HT1080 (cell line): ENCODE measurements at regions not wholly inside any gene's neighbourhood (a gene's known extent, or its start where the extent isn't known, plus 50 kb on each side); places are given as distances from the start of the nearest gene placed in this dataset.

Experiments used
- DNase-seq: peaks from one replicate; pipeline ENCODE4 v3.0.0-alpha.2; 2015; ENCODE audit warnings: low read depth

DNA sequence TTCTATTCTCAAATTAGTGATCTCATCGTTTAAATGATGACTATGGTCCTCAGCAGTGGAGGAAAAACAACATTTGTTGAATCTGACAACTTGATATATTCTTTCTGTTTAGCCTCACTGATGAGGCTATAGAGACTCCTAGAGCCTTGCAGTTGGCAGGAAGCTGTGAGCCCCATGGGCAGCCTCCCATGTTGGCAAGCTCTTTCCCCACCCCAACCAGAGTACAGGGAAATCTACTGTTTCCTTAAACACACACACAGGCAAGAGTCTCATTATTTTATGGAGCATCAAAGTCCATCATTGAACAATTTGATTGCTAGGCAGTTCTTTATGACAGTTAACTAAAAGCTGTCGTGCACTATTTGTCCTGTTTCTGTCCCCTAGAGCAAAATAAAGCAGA, 498.2 kb upstream of the CITED2 start:
- no peak for DNase-seq

DNA sequence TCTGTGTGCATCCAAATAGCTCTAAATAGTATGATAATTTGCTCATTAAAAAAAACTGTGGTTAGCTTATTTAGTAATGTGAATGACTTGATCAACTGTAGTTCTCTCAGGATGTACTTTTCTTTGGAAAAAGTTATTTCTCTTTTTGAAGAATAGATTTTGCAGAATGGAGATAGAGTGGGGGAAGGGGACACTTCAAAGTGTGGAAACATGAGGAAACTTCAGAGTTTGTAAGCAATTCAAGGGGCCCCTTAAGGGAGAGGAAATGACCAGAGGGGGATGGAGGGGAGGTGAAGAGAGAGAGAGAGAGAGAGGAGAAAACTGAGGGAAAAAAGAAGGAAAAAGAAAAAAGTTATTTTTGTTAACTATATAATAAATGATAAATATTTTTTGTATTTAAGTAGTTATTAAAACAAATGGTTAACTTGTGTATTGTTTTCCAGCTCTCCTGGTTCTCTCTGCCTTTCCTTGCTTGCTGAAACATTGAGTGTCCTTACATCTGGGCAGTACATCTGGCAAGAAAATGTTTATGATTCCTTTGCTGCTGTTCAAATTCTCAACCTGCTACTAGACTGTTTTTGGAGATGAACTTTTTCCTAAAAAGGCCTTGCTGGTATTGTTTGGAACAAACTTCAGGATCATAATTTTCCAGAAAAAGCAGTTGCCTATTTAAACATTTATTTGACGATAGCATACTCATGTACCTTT, 497.5 kb upstream of the CITED2 start:
- DNase-seq: no peak

DNA sequence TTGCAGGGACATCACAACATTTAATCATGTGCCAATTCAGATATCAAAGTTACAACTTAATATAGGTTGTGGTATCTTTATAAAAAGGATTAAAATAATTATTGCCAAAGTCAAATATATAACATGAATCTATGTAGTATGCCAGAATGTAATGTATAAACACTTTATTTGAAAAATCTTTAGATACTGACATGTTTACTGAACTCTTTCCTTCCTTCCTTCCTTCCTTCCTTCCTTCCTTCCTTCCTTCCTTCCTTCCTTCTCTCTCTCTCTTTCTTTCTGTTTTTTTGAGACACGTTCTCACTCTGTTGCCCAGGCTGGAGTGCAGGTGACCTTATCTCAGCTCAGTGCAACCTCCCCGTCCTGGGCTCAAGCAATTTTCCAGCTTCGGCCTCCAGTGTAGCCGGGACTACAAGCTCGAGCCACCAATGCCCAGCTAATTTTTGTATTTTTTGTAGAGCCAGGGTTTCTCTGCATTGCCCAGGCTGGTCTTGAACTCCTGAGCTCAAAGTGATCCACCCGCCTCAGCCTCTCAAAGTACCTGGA, 496.8 kb upstream of the CITED2 start:
- no peak for DNase-seq

DNA sequence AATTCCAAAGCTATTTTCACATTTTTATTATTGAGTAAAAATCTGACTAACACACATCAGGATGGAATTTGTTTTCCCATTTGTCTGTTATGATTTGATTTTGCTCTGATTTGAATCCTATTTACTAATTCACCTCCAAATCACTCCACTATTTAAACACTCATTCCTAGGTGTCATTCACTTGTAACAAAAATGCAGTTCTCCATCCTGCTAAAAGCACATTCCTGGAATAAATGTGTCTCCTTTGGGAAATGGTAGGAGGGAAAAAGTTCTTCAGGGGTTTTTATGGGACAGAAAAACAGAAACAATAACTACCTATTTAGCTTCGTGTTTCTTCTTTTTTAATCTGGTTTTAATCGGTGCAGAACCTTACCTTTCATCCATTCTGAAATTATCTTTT, 494.1 kb upstream of the CITED2 start:
- DNase-seq: no peak

DNA sequence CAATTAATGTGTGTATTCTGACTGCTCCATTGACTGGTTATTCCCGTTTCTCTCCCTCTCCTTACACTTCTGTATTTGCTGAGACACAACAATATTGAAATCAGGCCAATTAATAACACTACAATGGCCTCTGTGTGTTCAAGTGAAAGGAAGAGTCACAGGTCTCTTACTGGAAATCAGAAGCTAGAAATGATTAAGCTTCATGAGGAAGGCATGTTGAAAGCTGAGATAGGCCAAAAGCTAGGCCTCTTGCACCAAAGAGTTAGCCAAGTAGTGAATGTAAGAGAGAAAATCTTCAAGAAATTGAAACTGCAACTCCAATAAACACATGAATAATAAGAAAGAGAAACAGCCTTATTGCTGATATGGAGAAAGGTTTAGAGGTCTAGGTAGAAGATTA, 489.5 kb upstream of the CITED2 start:
- no peak for DNase-seq

DNA sequence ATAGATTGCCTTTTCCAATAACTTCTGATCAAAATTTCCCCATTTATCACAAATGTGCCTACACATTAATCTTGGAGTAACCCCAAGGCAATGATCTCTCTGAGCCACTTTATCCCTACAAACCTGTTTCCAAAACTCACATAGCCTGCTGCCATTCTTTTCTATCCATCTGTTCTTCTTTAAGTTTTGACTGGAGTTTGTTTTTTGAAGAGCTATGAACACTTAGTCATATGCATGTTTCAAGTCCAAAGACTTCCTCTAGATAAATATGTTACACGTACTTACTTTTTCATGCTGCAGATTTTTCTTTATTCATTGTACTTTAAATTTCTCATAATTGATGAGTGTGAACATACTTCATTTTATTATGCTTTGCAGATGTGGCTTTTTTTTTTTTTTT, 488.9 kb upstream of the CITED2 start:
- no peak for DNase-seq

DNA sequence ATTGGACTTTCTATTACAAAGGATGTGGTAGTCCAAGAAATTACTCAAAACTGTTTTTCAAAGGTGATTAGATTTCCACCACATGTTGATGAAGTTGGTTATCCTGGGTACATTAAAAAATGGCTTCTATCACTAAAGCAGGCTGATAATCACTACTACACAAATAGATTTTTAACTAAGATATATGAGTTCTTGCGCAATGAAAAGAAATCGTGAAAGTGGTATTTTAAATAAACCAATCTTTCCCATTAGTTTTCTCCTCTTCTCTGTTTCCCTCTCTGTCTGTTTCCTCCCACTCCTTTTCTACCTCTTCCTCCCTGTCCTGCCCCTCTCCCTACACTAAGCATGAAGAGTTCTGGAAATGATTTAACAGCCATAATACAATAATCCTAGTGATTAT, 487.9 kb upstream of the CITED2 start:
- no peak for DNase-seq

DNA sequence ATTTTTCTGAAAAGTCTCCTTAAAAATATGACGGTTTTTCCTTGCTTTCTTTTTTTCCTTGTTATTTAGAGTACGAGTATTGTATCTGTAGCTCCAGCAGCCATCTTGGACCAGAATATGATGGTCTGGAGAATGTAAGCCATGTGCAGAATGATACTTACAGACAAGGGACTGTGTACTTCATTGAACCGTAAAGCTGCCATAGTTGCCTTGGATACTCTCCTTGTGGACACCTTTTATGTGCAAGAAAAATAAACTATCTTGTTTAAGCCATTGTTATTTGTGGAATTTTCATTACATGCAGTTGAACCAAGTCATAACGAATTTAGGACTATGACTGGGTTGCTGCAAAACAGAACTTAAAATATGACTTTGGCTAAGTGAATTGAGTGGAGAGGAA, 485.8 kb upstream of the CITED2 start:
- DNase-seq: no peak

DNA sequence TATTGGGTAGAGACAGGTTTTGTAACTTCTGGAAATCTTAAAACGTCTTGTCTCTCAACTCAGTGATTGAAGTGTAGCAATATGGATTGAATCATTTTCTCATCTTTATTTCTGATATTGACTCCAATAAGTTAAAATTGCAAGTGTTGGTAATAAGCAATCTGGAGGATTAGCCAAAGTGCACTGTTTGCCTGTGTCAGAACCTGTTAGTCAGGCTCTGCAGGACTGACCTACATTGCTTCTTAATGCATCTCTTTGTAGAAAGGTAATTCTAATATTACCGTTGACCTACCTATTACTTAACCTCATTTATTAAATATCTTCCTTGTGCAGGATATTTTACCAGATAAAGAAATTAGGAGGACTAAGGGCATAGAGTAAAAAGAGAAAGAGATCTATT, 484.0 kb upstream of the CITED2 start:
- DNase-seq: no peak

DNA sequence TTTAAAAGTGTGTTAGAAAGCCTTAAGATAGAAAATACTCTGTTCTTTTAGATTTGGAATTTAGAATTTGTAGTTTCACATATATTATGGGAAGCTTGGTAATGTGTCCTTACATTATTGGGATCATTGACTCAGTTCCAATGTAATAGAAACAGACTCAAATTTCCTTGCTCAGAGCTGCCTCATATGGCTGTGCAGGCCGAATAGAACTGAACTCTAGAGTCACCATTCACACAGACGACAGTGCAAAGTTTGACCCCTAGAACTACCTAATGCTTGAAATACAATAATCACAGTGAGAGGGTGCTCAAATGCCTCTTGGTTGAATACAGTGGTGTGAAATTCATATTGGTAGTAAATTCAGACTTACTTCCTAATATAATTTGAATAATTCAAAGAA, 482.7 kb upstream of the CITED2 start:
- DNase-seq: no peak

DNA sequence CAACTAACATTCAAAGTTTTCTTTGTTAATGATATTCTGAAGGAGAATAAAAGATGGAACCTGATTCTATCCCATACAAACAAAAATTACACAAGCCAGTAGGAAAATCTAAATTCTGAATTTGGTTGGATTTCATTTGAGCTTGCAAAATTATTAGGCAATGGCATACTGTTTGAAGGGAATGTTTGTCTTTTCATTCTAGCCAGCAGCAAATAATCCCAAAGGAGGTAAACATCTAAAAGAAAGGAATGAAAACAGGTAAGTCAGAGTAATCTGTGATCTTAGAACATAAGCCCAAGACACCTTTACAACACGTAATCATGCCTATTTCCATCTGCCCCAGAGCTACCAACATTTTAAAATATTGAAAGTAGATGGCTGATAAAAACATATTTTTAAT, 482.1 kb upstream of the CITED2 start:
- DNase-seq: no peak

DNA sequence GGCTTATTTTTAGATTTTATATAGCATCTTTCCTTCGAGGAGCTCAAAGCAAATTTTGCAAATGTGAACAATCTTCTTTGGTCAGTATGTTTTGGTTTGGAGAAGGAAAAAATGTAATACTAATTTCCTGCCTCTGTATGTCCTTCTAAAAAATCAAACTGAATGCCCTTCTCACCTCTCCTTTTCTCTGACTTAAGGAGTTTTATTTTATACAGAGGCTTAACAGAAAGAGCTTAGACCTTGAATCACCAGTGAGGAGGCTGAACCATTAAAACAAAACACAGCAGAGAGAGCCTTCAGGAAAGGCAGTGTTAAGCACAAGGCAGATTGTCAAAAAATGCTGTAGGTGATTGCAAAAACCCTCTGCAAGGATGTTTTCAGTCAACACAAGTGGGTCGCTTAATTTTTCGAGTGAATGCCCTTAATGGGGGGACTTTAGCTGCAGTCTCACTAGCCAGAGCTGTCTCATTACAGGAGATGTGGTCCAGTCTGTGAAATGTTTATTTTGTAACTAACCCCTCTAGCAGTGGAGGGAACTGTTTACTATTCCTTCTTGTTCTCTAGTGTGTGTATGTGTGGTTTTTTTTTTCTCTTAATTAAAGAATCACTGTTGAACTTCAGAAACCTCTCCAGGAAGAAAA, 481.3 kb upstream of the CITED2 start:
- no peak for DNase-seq

DNA sequence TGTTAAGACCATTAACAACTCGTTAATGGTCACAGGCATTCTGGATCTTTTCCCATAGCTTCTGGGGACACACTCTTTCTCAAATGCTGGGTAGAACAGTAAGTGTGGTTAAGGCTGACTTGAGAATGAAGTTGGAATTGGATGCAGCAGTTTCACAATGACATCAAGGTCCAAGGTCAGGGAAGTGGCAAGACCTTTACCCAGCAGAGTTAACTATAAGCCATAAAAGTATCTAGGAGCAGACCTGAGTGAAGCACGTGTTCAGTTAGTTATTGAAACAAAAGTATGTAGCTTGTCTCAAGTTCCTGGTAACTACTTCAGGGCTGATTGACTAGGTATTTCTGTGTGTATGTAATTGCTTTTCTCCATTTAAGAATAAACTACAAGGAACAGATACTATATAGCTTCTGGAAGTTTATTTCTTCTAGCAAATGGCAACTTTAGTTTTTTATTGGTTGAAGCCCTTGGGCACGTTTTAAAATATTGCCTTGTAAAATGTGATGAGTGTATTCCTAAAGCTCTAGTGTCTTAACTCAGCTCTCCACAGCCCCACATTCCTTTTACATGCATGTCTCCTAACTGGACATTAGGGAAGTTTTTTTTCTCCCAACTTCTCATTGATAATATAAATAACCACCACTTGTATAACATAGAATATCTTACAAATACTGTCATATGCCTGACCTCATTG, 479.0 kb upstream of the CITED2 start:
- DNase-seq: no peak

DNA sequence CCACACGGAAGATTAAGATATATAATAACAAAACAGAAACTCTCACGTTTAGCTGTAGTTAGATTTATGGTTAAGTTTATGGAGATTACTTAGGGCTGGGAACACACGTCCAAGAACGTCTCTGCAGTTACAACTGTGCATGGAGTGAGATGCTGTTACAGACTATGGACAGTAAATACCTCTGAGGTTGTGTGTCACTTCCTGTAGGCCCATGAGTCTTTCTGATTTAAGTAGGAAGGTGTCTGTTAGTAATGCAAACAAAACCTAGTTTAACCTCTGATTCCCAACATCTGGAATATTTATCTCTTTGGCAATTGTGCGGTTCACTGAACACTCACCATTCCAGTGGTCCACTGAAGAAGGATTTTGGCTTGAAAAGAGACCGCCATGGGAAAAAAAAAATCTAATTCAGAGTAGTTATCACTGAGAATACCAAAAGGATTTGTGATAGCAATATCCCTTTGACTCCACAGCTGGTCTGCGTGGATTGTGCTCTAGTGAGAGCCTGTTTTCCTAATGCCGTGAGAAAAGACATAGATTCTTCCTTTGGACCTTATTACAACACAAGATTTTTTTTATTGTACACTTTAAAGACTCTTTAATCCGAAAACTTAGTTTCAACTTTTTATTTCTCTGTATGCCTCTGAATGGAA, 478.2 kb upstream of the CITED2 start:
- peak; percentile 74 for DNase-seq

DNA sequence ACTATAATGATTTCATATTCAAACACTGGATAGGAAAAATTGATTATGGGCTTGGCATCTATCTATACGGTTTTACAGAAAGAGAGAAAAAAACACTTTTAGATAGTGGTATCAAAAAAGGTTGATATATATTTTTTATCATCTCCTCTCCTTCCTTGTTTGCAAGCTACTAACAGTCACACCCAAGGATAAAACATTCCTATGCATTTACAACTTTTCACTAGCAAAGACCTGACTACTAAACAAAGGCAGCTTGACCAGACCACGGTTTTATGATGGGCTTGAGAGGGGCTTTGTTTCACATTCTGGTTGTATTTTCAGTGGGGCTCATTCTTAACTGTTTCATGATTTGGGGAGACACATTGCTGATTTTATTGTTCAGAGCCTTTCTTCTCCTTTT, 477.6 kb upstream of the CITED2 start:
- no peak for DNase-seq

DNA sequence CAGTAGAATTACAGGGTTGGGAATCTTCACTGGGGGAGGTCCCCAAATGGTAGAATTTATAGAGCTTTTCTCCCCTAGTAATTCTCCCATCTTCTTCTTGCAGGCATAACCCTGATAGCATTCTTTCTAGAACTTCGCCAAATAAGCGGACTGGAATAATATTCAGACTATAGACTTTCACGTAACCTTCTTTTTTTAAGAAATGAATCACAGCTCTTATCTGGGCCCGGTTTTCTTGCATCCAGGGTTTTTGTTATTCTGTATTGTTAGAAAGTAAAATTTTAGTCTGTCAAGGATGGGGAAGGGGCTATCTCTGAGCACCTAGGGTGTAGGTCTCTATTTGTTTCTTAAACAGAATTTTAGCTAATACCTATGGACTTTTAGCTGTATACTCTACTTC, 476.8 kb upstream of the CITED2 start:
- no peak for DNase-seq

DNA sequence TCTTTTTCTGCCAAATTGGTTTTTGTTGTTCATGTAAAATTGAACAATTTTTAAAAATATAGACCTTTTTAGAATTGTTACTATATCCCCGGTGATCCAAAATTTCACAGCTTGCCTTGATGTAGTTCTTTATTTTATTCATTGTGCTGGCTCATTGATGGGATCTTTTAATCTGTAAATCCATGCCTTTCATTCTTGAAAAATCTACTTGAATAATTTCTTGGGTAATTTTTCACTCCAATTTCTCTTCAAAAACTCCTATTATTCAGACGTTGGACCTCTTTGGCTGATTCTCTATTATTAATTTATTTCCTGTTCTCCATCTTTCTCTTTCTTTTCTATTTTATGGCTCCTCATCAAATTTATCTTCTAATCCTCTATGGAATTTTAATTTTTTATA, 476.1 kb upstream of the CITED2 start:
- no peak for DNase-seq

DNA sequence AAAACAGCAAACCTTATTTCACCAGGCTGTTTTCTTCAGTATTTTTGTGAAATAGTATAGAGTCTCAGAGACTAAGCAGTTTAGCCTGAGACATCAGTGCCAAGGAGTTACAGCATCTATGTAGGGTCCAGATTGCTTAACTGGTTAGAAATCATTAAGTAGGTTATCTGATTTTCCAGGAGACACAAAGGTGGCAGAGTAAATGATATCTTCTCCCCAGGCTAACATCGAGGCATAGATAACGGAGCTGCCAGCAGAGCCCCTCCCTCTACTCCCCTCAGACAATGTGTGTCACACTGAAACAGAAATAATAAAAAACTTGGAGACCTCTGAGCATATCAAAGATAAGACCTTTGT, 473.0 kb upstream of the CITED2 start:
- no peak for DNase-seq

DNA sequence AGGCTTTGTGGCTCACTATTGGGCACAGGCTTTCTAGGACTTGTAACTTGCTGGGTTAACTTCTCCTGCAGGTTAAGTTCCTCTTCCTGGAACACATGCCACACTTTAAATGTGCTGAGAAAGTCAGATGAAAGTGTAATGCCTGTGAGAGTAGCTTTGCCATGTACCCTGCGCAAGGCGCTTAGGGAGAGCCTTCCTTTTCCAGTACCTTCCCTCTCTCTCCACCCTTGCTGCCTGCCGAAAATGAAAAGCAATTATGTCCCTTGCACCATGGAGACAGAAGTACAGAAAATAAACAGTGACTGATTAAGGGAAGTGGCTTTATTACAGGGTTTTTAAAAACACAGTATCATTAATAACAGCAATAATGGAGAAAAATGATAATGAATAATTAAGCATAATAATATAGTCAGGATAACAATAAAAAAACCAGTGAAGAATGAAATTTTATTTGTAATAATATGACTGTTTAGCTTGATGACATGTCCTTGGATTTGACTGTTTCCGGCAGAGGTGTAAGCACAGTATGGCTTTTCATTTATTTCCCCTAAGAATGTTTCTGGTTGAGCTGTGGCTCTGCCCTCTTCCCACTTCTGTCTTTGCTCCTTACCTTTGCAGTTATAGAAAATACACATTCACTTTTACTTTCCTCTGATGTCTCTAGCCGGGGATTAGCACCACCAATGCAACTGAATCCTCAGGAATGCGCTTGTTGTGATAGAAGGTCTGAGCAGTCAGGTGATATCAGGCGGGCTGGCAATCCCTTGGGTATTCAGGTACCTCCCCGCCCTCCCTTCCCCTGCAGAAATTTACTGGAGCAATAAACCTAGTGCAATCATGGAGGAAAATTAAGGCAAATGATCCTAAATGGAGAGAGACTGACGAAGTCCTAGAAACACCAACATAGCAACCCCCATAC, 472.3 kb upstream of the CITED2 start:
- no peak for DNase-seq

DNA sequence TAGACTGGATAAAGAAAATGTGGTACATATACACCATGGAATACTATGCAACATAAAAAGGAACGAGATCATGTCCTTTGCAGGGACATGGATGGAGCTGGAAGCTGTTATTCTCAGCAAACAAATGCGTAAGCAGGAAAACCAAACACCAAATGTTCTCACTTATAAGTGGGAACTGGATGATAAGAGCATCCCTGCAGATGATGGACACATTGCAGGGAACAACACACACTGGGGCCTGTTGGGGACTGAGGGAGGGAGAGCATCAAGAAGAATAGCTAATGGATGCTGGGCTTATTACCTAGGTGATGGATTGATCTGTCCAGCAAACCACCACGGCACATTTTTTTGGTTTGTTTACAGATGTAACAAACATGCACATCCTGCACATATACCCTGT, 470.5 kb upstream of the CITED2 start:
- no peak for DNase-seq

DNA sequence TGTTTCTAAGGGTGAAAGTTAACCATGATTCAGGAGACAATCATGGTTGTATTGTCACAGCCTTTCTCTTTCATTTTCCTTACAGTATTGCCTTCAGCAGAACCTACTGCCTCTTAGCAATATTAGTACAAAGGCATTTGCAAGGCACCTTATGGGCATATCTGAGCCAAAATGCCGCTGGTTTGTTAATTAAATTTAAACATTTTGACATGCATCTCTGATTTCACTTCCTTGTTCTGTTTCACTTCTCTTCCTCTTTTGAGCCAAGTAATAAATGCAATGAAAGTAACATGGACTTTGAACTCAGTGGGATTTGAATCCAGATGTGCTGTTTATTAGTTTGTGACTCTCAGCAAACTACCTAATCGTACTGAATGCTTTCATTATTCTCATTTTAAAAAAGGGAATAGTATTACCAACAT, 467.4 kb upstream of the CITED2 start:
- no peak for DNase-seq
